ENCODE measurements at regions not wholly inside any gene's neighbourhood (a gene's known extent, or its start where the extent isn't known, plus 50 kb on each side); places are given as distances from the start of the nearest gene placed in this dataset.
"Not testable (repeated sequence)": the region's sequence is repeated elsewhere in the genome, so short reads cannot be mapped to it uniquely, and the experiment has no call there.

DNA sequence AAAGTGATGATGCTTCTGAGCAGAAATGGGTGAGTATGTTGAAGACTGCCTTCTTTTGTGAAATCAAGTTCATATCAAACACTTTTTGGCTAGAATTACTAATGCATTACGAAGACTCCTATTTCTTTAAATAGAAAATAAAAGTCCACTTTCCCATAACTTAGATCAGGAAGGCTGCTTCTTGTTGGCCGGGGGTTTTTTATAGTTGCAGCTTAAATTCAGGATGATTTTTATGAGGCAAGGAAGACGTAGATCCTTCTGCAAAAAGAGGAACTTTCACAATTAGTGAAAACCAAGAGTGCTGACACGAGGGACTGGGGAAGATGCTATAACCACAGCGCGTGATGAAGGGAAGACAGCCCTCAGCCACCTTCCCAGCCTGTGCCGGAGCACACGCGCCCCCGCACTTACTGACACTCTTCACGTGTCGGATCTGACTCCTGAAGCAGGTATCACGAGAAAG is 206.1 kb upstream of the PRDM1 start:
- peak; percentile 35 for DNase-seq (ENCODE audit: low read depth)

DNA sequence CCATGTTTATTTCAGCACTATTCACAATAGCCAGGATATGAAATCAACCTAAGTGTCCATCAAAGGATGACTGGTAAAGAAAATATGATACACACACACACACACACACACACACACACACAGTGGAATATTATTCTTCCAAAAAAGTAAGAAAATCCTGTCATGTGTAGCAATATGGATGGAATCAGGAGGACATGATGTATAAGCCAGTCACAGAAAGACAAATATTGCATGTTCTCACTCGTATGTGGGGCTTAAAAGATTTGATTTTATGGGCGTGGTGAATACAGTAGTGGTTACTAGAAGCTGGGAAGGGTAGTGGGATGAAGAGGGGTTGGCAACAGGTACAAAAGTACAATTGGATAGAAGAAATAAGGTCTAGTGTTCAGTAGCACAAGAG is 207.0 kb upstream of the PRDM1 start:
- no peak for DNase-seq (ENCODE audit: low read depth)

DNA sequence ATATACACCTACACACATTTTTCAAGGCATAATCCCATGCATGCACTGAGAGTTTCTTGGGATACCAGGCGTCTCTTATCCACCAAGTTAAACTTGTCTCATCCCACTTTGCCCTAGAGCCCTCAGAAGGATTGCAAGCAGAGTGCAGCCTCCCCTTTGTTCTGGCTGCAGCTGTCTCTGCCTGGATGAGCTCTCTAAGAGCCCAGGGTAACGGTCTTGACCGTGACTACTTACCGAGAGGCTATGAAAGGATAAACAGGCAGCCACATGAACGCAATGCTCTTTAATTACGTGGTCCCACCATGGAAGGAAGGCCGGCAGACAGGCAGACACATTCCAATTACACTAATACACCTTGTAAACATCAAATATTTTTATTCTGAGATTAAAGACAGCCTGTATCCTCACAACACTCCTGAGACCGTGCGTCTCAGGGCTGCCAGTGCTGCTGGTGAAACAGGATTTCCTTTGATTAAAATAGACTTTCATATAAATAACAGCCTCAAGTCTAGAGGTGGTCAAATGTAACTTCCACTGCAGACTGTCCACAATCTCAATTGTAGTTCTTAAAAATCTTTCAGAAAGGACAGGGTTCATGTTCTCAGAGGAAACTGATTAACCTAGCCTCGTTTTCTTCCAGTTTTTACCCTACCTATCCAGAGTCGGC is 210.0 kb upstream of the PRDM1 start:
- DNase-seq (ENCODE audit: low read depth) = no peak

DNA sequence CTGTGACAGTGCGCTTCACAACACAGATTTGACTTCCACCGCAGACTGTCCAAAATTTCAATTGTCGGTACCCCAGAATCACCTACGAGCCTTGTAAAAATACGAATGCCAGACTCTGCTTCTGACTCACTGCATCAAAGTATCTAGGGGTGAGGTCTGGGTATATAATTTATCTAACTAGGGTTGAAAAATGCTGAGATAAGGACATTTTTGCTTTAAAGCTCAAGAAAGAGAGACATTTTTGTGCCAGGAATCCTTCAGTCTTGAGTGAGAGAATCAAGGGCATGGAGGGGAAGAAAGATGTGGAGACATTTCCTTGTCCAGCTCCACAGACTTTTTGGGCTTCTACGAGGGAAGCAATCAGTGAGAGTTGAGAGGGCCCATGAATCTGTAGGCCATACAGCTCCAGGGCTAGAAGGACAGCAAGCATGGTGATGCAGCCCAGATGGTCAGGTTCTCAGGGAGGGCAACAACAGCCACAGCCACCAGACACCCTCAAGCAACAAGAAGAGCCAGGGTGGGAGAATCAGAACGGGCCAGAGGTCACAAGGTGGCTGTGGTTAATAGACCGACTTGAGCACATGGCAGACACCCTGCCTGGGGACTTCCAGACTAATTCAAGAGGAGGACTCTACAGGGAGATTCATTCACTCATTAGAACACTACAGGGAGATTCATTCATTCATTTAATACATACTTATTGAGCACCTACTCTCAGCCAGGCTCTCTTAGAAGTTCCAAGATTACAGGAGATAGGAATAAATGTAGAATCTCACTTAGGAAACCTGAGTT is 211.1 kb upstream of the PRDM1 start:
- DNase-seq (ENCODE audit: low read depth) = no peak

DNA sequence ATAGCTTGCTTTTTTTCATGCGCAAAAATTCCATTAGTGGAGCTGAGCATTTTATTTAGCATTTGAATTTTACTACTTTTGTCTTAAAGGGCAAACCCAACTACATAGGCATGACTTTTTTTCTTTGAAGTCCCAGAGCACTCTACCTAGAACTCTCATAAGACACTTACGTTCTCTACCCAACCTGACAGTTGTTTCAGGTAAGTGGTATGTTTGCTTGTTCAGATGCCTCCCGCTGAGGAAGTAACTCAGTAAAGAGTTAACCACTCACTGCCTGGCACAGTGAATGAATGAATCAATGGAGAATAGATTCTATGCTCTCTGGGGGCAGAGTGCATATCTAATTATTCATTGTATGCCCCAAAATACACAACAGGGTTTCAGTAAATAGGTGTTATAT is 212.3 kb upstream of the PRDM1 start:
- no peak for DNase-seq (ENCODE audit: low read depth)

DNA sequence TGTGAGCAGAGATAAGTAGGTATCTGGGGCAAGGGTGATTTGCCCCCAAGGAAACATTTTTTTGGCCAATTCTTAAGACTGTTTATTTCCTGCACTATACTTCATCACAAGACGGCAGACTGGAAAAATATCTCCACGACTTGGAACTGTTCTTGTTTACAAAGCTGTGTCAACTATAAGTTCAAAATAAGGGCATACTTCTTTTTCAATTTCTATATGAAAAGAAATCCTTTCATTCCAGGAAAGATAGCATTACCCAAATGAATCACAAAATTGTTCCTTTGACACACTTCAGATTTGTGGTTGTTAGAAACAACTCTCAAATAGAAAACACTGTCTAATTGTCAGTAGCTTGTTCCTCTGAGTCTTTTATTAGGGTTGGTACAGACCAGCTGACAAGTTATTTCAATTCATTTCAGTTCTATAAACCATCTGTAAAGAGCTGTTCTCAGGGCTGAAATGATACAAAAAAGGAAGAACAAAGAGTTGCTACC is 212.9 kb upstream of the PRDM1 start:
- no peak for DNase-seq (ENCODE audit: low read depth)

DNA sequence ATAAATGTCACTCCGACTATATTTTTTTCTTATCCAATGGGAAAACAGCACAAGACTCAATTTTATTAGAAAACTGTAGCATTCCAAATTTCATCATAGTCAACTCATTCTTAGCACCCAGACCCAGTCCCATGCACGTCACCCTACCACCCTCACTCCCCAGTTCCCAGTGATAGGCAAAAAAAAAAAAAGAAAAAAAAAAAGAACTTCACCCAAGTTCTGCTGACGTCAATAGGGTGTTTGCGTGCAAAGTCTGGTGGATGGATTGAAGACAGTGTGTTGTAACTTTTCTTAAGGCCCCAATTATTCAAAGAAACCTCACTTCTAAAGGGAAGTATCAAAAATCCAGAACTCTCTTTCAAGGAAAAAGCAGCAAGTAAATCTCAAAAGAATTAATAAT is 213.9 kb upstream of the PRDM1 start:
- DNase-seq (ENCODE audit: low read depth) = no peak

DNA sequence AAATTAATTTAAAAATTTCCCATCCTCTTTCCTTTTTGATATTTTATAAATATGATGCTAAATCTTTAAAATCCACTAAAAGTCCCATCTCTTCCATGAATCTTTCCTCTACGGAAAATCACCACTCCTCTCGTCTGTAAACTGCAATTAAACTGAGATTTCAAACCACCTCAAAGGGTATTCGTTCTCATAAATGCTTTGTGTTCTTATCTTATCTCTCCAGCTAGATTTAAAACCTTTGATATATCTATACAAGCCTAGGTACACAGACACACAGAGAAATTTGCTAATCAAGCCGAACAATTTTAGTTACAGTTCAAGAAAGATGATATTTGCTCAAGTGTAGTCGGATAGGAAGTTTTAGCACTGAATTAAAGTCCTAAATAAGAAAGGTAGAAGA is 214.6 kb upstream of the PRDM1 start:
- no peak for DNase-seq (ENCODE audit: low read depth)

DNA sequence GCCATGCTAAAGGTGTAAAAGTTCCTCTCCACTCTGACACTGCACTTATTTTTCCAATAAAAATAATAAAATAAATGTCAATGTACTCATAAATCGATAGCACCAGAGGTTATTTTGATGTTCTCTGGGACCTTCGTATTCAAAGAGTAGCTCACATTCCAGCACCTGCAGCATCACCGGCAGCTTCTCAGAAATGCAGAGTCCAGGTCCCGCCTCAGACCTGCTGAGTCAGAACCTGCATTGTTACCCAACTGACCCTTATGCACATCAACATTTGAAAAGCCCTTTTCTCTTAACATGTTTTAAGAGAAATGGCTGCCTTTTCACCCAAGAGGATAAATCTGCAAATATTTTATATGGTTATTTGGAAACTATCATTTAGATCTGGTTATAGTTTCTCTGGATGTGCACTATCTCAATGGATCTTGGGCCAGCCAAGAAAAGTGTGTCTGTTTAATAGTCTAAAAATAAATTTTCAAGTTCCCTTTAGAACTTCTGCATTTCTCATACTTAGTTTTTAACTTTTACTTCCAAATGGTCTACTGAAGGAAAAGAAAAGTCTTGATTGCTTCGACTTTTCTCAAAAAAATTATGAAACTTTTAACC is 216.2 kb upstream of the PRDM1 start:
- DNase-seq (ENCODE audit: low read depth) = no peak

DNA sequence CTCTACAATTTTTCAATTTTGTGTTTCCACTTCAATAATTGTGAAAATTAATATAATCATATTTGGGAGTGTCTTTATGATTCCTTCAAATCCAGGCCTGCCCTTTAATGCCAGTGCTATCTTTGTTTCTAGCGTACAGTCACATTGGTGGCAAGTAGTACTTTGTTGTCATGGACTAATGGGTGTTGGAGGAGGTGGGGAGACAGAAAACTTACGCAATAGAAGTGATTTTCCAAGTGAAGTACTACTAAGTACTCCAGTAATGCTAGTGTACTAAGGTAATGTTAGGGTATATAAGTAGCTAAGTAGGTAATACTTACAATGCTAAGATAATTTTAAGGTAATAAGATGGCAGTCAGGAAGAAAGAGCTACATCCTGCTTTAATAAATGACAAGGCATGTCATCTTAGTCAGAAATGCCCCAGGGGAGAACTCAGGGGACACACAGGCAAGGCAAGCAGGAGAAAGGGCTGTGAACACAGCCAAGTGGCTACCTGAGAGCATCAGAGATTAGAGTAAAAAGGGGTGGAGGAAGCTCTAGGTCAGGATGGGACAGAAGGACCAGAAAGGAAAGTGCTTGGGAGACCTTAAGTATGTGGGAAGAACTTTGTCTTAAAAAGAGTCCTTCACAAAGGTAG is 217.2 kb upstream of the PRDM1 start:
- no peak for DNase-seq (ENCODE audit: low read depth)

DNA sequence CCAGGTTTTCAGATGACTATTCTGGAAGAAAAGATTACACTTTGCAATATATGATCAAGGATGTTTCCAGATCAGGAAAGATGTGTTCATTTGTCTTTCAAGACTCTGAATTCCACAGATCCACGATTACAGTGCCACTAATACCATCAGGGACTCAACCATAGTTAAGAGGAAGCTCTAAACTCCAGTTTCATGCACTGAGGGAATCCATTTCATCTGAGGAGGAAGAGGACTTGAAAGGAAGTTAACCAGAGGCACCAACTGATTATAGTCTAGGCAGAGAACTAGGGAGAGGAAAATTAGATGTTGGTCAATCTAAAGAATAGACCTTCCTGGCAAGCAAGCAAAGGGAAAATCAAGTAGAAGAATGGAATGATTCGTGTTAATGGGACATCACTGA is 218.3 kb upstream of the PRDM1 start:
- no peak for DNase-seq (ENCODE audit: low read depth)

DNA sequence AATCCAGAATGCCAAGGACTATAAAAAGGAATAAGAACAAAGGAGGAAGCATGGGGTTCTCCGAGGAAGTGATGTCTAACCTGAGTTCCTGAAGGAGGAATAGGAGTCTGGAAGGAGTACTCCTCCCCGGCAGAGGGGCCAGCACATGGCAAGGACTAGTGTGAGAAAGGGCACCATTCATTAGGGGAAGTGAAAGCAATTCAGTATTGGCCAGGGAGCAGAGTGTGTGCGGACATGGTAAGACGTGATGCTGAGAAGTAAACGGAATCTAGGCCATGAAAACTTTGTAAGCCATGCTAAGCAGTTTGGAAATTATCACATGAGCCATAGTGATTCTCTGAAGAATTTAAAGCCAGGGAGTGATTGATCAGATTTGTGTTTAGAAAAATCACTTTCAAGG is 218.9 kb upstream of the PRDM1 start:
- DNase-seq (ENCODE audit: low read depth) = no peak

DNA sequence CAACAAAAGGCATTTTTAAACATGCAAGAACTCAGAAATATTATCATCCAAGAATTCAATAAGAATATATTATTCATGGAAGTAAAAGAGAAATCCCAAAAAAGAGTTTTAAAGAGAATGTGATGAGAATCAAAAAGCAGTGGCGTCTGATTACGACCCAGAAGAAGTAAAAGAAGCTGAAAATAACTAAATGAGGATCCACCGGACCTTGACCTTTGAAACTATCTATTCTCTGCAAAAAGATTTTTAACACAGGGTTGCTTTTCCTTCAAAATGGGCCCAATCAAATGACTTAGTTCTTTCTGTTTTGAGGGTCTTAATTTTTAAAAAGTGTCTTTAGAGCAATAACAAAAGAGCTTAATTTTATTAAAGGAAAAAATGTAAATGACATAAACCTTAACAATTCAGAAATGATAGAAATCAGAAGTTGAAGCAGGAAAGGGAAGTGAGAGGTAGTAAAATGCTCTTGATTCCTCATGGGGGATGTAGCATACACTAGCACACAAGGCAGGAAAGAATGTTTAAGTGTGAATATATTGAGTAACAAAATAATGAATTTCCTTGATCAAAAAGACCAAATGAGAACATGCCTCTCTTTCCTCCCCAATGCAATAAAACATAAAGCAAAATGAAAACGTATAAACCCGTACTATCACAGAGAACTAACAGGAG is 223.1 kb upstream of the PRDM1 start:
- DNase-seq (ENCODE audit: low read depth) = no peak

DNA sequence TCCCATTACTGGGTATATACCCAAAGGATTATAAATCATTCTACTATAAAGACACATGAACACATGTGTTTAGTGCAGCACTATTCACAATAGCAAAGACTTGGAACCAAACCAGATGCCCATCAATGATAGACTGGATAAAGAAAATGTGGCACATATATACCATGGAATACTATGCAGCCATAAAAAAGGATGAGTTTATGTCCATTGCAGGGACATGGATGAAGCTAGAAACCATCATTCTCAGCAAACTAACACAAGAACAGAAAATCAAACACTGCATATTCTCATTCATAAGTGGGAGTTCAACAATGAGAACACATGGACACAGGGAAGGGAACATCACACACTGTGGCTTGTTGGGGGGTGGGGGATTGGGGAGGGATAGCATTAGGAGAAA is 225.2 kb upstream of the PRDM1 start:
- DNase-seq (ENCODE audit: low read depth) = not testable (repeated sequence)

DNA sequence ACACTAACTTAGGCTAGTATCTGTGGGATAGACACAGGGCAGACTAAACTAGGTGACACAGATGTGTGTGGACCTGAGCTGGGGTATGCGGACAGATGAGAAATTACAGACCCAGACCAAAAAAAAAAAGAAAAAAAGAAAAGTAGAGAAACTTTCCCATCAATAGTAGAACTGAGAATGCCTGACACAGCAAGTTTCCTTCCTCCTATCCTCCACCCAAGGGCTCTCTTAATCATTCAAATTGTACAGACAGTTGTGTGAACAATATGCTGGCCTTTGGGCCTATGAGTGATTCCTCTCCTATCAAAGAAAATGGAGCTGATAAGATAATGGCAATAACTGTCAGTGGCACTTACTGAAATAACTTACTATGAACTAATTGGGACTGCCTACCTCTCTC is 226.7 kb upstream of the PRDM1 start:
- no peak for DNase-seq (ENCODE audit: low read depth)

DNA sequence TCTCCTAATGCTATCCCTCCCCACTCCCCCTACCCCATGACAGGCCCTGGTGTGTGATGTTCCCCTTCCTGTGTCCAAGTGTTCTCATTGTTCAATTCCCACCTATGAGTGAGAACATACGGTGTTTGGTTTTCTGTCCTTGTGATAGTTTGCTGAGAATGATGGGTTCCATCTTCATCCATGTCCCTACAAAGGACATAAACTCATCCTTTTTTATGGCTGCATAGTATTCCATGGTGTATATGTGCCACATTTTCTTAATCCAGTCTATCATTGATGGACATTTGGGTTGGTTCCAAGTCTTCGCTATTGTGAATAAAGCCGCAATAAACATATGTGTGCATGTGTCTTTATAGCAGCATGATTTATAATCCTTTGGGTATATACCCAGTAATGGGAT is 227.5 kb upstream of the PRDM1 start:
- DNase-seq (ENCODE audit: low read depth) = not testable (repeated sequence)

DNA sequence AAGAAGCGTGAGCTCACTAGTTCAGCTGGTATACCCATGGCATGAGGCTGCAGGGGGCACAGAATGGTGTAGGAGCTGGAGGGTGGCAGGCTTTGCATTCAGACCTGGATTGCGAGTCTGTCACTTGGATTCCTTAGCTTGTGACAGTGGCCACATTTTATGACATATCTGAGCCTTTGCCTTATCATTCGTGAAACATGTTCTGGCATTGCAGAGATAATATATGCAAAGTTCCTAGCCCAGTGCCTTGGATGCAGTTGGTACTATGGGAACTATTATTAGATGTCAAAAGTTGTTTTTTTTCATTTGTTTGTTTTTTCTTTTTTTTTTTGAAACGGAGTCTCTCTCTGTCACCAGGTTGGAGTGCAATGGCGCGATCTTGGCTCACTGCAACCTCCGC is 230.7 kb upstream of the PRDM1 start:
- DNase-seq (ENCODE audit: low read depth) = no peak

DNA sequence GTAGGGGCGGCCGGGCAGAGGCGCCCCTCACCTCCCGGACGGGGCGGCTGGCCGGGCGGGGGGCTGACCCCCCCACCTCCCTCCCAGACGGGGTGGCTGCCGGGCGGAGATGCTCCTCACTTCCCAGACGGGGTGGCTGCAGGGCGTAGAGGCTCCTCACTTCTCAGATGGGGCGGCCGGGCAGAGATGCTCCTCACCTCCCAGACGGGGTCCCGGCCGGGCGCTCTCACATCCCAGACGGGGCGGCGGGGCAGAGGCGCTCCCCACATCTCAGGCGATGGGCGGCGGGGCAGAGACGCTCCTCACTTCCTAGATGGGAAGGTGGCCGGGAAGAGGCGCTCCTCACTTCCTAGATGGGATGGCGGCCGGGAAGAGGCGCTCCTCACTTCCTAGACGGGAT is 232.2 kb upstream of the PRDM1 start:
- DNase-seq (ENCODE audit: low read depth) = not testable (repeated sequence)

DNA sequence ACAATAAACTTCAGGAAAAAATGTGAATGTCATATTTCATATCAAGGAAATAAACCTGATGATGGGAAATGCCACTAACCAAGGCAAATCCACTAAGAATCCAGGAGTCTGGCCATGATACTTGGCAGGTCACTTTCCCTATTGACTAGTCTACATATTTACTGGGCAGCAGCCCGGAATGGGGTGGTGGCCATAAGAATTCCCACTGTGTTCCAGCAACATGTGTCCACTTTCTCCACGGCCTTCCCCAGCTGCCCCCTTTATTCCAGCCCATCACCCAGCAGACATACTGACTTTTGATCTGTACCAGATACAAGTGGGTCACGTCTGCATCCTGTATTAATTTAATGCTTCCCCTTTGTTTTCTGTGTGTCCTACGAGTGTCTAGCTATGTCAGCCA is 234.5 kb upstream of the PRDM1 start:
- DNase-seq (ENCODE audit: low read depth) = no peak

DNA sequence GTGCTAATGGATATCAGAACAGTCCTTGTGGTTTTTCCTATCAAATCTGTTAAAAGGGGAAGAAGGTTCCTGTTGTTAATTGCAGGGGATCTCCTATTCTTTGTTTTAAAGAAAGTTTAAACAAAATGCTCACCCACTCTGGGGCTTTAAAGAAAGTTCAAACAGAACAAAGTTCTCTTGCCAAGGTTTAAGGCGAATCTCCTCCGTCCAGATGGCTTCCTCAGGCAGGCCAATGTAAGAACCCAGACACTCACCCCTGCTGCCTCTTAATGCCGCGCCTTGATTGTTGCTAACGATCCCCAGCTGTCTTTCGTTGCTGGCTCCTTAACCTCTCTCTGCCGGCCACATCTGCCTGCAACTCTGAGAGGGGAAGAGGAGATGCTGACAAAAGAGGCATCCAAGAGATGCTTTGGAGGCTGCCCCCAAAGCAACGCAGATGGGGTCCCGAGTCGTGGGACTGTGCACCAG is 235.0 kb upstream of the PRDM1 start:
- DNase-seq (ENCODE audit: low read depth) = no peak

DNA sequence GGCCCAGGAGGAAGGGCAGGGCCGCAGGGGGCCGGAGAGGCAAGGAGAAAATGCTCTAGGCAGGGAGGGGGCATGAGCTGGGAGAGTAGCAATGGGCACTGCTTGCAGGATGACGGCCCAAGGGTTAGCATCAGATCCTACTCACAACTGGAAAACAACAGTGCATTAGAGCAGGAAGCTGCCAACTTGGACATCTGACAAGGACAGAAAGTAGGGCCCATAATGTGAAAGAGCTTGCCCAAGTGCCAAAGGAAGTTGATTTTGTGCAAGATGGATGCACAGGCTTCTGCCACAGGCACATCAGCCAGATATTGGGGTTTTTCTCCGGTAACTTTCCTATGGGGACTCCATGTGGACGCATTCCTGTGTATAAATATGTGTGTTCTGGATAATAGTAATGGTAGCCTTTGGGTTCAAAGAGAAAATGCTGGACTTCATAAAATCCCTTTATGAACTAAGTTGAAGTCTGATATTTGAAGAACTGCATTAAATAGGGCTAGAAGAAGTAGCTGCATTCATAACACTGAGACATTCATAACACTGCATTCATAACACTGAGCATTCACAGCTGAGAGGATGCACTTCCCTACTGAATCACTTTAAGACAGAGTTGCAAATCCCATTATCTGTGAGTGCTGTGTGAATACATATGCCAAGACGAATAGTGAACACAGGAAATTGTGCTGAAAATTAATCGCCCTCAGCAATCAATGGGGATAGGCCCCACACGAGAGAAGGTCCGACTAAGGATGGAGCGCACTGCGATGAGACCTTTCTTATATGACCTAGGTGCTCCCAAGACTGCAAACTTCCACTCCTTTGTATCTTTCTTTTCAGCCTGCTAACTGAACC is 235.6 kb upstream of the PRDM1 start:
- DNase-seq (ENCODE audit: low read depth) = no peak

Data from activated T-cell treated with anti-CD3 and anti-CD28 coated beads for 48 hours (primary cell).